PC-9 (cell line): ENCODE measurements at regions not wholly inside any gene's neighbourhood (a gene's known extent, or its start where the extent isn't known, plus 50 kb on each side); places are given as distances from the start of the nearest gene placed in this dataset.

Source experiments
- EZH2 ChIP-seq: fragments of 200-600 bp; sonication (generic); IDR thresholded peaks from 2 replicates; pipeline ENCODE4 v1.8.0; 2017; ENCODE audit warnings: antibody characterized with exemption, low read depth
- TF ChIP-seq, protein P1 (sequence below): fragments of 200-600 bp; sonication (generic); conservative IDR thresholded peaks from 2 replicates; pipeline ENCODE4 v1.6.1; 2017; ENCODE audit warnings: mixed run types, antibody characterized with exemption, mild to moderate bottlenecking, moderate library complexity

DNA sequence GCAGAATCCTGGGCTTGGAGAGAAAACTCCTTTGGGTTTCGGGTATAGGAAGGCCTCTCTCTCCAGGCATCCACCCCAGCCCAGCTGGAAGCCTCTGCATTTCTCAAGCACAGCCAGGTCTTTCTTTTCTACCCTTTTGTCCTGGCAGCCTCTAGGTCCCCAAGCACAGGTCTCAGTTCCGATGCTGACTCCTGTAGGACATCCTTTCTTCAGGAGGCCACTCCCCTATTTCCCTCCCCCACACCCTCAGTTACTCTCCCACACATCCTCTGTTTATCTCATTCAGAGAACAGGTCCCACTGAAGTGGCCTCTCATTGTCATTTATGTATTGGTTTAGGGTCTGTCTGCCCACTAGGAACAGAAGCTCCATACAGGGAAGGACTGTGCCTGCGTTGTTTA is 352.6 kb downstream of the VRK1 start:
- TF ChIP-seq, protein P1, sequence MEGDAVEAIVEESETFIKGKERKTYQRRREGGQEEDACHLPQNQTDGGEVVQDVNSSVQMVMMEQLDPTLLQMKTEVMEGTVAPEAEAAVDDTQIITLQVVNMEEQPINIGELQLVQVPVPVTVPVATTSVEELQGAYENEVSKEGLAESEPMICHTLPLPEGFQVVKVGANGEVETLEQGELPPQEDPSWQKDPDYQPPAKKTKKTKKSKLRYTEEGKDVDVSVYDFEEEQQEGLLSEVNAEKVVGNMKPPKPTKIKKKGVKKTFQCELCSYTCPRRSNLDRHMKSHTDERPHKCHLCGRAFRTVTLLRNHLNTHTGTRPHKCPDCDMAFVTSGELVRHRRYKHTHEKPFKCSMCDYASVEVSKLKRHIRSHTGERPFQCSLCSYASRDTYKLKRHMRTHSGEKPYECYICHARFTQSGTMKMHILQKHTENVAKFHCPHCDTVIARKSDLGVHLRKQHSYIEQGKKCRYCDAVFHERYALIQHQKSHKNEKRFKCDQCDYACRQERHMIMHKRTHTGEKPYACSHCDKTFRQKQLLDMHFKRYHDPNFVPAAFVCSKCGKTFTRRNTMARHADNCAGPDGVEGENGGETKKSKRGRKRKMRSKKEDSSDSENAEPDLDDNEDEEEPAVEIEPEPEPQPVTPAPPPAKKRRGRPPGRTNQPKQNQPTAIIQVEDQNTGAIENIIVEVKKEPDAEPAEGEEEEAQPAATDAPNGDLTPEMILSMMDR = no peak
- TF ChIP-seq EZH2 = no peak
